Loucy (cell line): ENCODE measurements at regions not wholly inside any gene's neighbourhood (a gene's known extent, or its start where the extent isn't known, plus 50 kb on each side); places are given as distances from the start of the nearest gene placed in this dataset.

Source experiments
- EZH2phosphoT487 ChIP-seq: fragments of 200-600 bp; IDR thresholded peaks from 2 replicates; pipeline ENCODE4 v1.6.1; 2018; ENCODE audit warnings: antibody characterized with exemption, mild to moderate bottlenecking, moderate library complexity, borderline replicate concordance
- TF ChIP-seq, protein P1 (sequence below): fragments of 200-600 bp; sonication (generic); conservative IDR thresholded peaks from 2 replicates; pipeline ENCODE4 v1.5.1; 2014; ENCODE audit warnings: mild to moderate bottlenecking, antibody characterized with exemption, low read length

GRCh38 chr16:6961704-6962103 lies 370.9 kb upstream of the RBFOX1 start:
- TF ChIP-seq, protein P1, sequence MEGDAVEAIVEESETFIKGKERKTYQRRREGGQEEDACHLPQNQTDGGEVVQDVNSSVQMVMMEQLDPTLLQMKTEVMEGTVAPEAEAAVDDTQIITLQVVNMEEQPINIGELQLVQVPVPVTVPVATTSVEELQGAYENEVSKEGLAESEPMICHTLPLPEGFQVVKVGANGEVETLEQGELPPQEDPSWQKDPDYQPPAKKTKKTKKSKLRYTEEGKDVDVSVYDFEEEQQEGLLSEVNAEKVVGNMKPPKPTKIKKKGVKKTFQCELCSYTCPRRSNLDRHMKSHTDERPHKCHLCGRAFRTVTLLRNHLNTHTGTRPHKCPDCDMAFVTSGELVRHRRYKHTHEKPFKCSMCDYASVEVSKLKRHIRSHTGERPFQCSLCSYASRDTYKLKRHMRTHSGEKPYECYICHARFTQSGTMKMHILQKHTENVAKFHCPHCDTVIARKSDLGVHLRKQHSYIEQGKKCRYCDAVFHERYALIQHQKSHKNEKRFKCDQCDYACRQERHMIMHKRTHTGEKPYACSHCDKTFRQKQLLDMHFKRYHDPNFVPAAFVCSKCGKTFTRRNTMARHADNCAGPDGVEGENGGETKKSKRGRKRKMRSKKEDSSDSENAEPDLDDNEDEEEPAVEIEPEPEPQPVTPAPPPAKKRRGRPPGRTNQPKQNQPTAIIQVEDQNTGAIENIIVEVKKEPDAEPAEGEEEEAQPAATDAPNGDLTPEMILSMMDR: no peak
- TF ChIP-seq EZH2phosphoT487: no peak
